Activated CD4-positive, alpha-beta memory T cell treated with anti-CD3 and anti-CD28 coated beads for 36 hours (primary cell): ENCODE measurements at regions not wholly inside any gene's neighbourhood (a gene's known extent, or its start where the extent isn't known, plus 50 kb on each side); places are given as distances from the start of the nearest gene placed in this dataset.

Source experiments
- CTCF ChIA-PET: fragments of 350-600 bp; sonication (Branson Sonifier 250); formaldehyde crosslinking; loops from one replicate; lab custom pipeline; 2021; ENCODE audit warnings: antibody characterized with exemption, inconsistent platforms; lab: Charles Lee
- POLR2A ChIA-PET: fragments of 350-600 bp; sonication (Branson Sonifier 250); formaldehyde crosslinking; loops from one replicate; lab custom pipeline; 2021; ENCODE audit warnings: antibody characterized with exemption; lab: Charles Lee
- DNase-seq: peaks from one replicate; pipeline ENCODE4 v3.0.0-alpha.2; 2020
- H3K27ac Mint-ChIP-seq: one replicate; pipeline ENCODE4 v1.8.0; 2021; ENCODE audit warnings: mixed read lengths
- H3K27me3 Mint-ChIP-seq: one replicate; pipeline ENCODE4 v1.8.0; 2021; ENCODE audit warnings: mixed read lengths
- H3K36me3 Mint-ChIP-seq: one replicate; pipeline ENCODE4 v1.8.0; 2021; ENCODE audit warnings: mixed read lengths
- H3K4me1 Mint-ChIP-seq: one replicate; pipeline ENCODE4 v1.8.0; 2021; ENCODE audit warnings: low read depth, mixed read lengths
- H3K4me3 Mint-ChIP-seq: one replicate; pipeline ENCODE4 v1.8.0; 2021; ENCODE audit warnings: mild to moderate bottlenecking, mixed read lengths
- H3K9me3 Mint-ChIP-seq: one replicate; pipeline ENCODE4 v1.8.0; 2021; ENCODE audit warnings: mixed read lengths
- intact Hi-C: fragments of 100-400 bp; cut with micrococcal nuclease; formaldehyde crosslinking; loops from one replicate; pipeline ENCODE4 v1.15.1; 2023

DNA sequence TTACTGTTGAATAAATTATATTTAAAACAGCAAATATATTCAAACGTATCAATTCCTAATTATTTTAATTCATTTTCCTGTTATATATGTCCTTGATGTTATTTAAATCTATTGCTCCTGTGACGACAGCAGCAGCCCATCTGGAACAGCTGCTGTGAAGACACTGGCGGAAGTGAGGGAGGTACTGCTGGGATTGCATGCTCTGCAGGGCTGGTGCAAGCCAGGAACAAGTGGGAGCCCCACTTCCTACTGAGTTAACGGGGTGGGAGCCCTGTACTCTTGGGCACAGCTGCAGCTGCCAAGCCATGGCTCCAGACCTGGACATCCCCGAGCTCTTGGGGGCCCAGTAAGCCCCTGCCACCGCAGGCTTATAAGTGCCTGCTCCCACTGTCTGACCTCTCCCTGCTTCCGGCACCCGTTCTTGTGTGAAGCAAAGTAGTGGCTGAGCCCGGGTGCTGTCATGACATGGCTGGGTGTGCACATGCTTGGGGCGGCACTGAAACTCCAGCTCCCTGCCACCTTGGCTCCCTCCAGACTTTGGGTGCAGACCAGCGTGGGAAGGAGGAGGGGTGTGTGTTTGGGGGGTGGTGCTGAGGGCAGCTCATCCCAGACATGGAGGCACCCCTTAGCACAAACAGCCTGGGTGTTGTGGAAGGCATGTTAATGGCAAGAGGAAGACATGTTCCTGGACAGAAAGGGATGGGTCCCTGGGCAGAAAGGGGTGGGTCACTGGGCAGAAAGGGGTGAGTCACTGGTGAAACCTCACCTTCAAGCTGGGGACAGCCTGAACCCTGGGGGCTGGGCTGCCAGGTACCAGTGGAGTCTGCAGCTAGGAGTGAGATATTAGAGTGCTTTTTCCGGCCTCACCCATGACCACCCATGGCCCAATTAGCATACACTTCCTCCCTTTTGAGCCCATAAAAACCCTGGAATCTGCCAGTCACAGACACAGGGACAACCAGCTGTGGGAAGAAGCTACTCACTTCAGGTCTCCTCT, 1981.3 kb upstream of the IGFBP7 start:
- CTCF ChIA-PET = no interaction called here
- intact Hi-C loops = no loop called here
- no peaks in the 10 kb centered on the region for H3K36me3 Mint-ChIP-seq
- no peaks in the 10 kb centered on the region for H3K27me3 Mint-ChIP-seq
- H3K27ac Mint-ChIP-seq = no peak overlapping the region
- H3K9me3 Mint-ChIP-seq = peaks cover 13% of the 10 kb centered on the region
- DNase-seq = no peak
- POLR2A ChIA-PET = no interaction called here
- no peaks in the 10 kb centered on the region for H3K4me1 Mint-ChIP-seq
- H3K4me3 Mint-ChIP-seq = no peak overlapping the region

DNA sequence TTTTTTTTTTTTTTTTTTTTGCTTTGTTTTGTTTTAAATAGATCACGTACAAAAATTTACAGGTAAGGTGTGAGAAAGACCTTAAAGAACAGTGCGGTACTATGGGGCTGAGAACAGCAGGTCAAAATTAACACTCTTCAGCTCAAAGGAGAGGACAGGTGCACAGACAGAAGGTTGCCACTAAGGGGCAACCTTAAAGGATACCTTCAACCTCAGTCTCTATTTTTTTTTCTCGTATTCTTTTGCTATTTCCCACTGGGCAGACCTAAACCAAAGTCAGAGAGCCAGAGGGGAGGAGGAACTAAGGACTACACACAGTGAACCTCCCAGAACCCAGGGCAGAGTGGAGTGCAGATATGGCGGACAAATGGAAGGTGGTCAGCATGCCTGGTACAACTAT, 1984.3 kb upstream of the IGFBP7 start:
- intact Hi-C loops = no loop called here
- H3K4me3 Mint-ChIP-seq = no peak overlapping the region
- CTCF ChIA-PET = no interaction called here
- no peak overlapping the region for H3K27ac Mint-ChIP-seq
- no peaks in the 10 kb centered on the region for H3K4me1 Mint-ChIP-seq
- no peaks in the 10 kb centered on the region for H3K36me3 Mint-ChIP-seq
- H3K27me3 Mint-ChIP-seq = no peaks in the 10 kb centered on the region
- H3K9me3 Mint-ChIP-seq = peaks cover 14% of the 10 kb centered on the region
- DNase-seq = no peak
- POLR2A ChIA-PET = no interaction called here

DNA sequence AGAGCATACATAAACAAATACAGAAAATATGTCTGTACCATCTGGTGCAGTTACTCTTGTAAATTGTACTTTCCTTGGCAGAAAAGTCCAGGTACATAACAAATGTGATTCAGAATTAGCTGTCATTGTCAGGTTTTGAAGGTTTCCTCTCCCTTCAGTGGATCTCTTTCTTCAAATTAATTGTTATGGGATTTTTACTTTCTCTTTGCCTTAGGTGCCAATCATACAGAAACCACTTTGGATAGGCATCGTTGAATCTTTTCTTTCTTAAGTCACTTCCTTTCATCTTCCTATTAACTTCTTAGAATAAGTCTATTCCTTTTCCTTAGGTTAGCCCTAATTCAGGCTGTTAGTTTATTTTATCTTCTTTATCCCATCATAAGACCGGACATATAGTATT, 1992.1 kb upstream of the IGFBP7 start:
- CTCF ChIA-PET = no interaction called here
- Mint-ChIP-seq H3K36me3 (no peaks in the 10 kb centered on the region), H3K4me1 (no peaks in the 10 kb centered on the region), H3K27me3 (no peaks in the 10 kb centered on the region), H3K27ac (no peak overlapping the region), H3K9me3 (peaks cover 8% of the 10 kb centered on the region), H3K4me3 (no peak overlapping the region)
- intact Hi-C loops = no loop called here
- POLR2A ChIA-PET = no interaction called here
- DNase-seq = no peak

DNA sequence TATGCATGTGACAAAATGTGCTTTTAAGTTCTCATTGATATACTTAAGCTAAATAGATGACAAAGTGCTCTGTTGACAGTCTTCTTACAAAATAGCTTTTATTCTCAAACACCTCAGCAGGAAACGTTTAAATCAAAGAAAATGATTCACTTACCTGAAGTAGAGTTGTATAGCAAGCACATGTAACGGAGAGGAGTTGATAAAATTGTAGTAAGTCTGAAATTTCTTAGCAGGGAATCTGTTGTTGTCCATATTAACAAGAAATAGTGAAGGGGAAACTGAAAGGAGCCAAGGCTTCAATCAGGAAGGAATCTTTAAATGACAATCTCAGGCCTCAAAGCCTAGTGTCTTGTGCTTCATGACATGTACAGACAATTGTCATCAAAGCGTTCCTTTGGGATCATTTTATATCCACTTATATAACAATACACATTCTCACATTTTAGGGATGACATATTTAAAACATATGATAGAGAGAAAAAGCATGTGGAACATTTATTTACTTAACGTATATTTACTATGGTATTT, 2010.2 kb upstream of the IGFBP7 start:
- Mint-ChIP-seq H3K9me3 (peaks cover 9% of the 10 kb centered on the region), H3K4me1 (no peaks in the 10 kb centered on the region), H3K27ac (no peak overlapping the region), H3K27me3 (no peaks in the 10 kb centered on the region), H3K36me3 (no peaks in the 10 kb centered on the region), H3K4me3 (no peak overlapping the region)
- POLR2A ChIA-PET = no interaction called here
- CTCF ChIA-PET = no interaction called here
- intact Hi-C loops = no loop called here
- DNase-seq = no peak

DNA sequence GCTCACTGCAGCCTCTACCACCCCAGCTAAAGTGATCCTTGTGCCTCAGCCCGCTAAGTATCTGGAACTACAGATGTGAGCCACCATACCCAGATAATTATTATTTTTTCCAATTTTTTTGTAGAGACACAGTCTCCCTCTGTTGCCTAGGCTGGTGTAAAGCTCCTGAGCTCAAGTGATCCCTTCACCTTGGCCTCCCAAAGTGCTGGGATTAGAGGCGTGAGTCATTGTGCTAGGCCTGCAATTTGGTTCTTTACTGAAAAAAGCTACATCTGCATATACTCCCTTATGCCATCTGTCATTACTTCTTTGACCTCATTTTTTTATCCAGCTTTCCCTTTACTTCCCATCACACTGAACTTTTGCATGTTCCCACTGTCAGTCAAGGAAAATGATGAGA, 2012.4 kb upstream of the IGFBP7 start:
- ChIA-PET CTCF (no interaction called here), POLR2A (no interaction called here)
- Mint-ChIP-seq H3K36me3 (no peaks in the 10 kb centered on the region), H3K27me3 (no peaks in the 10 kb centered on the region), H3K4me3 (no peak overlapping the region), H3K9me3 (peaks cover 3% of the 10 kb centered on the region), H3K4me1 (no peaks in the 10 kb centered on the region), H3K27ac (no peak overlapping the region)
- no peak for DNase-seq
- intact Hi-C loops = no loop called here

DNA sequence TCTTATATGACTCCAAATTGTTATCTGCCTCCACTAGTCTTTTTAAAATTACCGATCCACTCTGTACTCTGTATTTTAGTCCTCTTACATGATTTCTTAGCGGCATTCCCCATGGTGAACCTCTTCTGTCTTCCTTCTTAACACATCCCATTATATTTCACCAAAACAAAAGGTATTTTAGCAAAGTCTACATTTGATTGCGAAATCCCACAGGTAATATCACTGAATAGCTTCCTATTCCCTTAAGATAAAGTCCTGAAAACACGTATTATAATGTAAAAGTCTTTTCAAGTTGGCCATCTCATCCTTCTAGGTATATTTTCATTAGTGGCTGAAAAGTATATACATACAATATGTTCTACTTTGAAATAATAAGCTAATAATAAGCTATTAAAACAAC, 2016.0 kb upstream of the IGFBP7 start:
- intact Hi-C loops = no loop called here

DNA sequence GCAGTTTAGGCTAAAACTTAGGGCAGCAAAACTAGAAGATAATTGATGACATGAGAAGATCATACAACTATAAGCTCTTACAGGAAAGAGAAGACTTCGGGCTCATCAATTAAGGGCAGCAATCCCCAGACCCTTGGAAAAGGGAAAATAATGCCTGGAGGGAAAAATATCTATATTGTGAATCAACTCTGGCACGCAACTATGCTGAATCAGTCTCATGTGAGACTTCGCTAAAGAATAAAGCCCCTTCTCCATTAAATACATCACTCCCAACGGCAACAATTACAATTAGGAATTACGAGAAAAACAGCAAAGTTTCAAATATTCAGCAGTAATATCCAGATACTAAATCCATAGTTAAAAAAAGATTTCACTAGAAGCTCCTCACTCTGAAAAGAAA, 2016.8 kb upstream of the IGFBP7 start:
- intact Hi-C loops = no loop called here
- no peak overlapping the region for H3K27ac Mint-ChIP-seq
- DNase-seq = no peak
- H3K4me3 Mint-ChIP-seq = no peak overlapping the region
- H3K27me3 Mint-ChIP-seq = no peaks in the 10 kb centered on the region
- ChIA-PET POLR2A (no interaction called here), CTCF (no interaction called here)
- peaks cover 8% of the 10 kb centered on the region for H3K9me3 Mint-ChIP-seq
- H3K4me1 Mint-ChIP-seq = no peaks in the 10 kb centered on the region
- H3K36me3 Mint-ChIP-seq = no peaks in the 10 kb centered on the region

More for the DNA sequence above, 2016.0 kb upstream of the IGFBP7 start:
- H3K4me1 Mint-ChIP-seq = no peaks in the 10 kb centered on the region
- CTCF ChIA-PET = no interaction called here
- H3K27ac Mint-ChIP-seq = no peak overlapping the region
- peaks cover 5% of the 10 kb centered on the region for H3K9me3 Mint-ChIP-seq
- POLR2A ChIA-PET = no interaction called here
- no peak overlapping the region for H3K4me3 Mint-ChIP-seq
- H3K36me3 Mint-ChIP-seq = no peaks in the 10 kb centered on the region
- DNase-seq = no peak
- no peaks in the 10 kb centered on the region for H3K27me3 Mint-ChIP-seq

DNA sequence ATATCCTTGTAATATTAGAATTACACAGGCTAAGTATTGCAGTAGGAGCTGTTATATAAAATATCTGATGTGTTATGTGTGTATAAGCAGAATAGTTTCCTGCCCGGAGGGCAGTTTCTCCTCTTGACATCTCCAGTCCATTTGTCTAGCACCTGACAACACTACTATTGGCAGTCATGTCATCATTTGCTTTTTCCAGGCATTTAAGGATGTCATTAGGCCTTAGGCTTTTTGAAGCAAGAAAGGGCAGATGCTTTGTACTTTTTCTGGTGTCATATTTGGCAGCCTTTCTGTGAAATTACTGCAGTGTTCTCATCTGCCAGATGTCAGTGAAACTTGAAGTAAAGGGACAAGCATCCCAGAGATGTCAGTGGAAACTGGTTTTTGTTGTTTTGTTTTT, 2017.6 kb upstream of the IGFBP7 start:
- ChIA-PET CTCF (no interaction called here), POLR2A (no interaction called here)
- H3K27ac Mint-ChIP-seq = no peak overlapping the region
- peaks cover 8% of the 10 kb centered on the region for H3K9me3 Mint-ChIP-seq
- no peaks in the 10 kb centered on the region for H3K27me3 Mint-ChIP-seq
- intact Hi-C loops = no loop called here
- no peak for DNase-seq
- no peaks in the 10 kb centered on the region for H3K4me1 Mint-ChIP-seq
- H3K4me3 Mint-ChIP-seq = no peak overlapping the region
- H3K36me3 Mint-ChIP-seq = no peaks in the 10 kb centered on the region

DNA sequence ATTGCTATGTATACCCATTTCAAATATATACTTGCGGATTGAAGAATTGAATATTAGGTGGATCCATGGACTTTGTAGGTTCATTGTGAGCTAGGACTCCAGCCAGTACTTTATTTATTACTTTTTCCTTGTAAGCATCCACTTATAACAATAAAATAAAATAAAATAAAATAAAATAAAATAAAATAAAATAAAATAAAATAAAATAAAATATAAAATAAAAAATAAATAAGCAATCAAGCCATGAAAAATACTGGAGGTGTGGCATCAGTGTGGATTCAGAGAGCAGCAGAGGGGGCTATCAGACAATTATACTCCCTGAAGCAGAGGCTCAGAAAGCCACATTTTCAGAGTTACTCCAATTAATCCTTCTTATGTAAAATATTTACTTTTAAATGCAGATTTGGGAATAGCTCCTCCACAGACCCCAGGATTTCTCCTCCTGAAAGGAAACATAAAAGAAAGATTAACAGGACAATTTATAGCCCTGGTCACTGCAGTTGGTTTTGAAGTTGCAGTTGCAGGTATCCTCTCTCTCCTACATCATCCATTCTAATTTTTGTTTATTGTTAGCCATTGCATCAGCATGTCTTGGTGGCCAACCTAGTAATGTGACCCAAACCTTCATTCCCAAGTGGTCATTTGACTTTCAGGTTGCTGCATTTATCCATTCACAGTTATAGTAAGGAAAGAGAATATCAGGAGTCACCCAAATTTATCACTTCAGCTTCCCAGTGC, 2025.2 kb upstream of the IGFBP7 start:
- CTCF ChIA-PET = no interaction called here
- POLR2A ChIA-PET = no interaction called here
- no peaks in the 10 kb centered on the region for H3K36me3 Mint-ChIP-seq
- no peak for DNase-seq
- H3K4me1 Mint-ChIP-seq = no peaks in the 10 kb centered on the region
- H3K27me3 Mint-ChIP-seq = no peaks in the 10 kb centered on the region
- H3K27ac Mint-ChIP-seq = no peak overlapping the region
- intact Hi-C loops = no loop called here
- H3K9me3 Mint-ChIP-seq = peaks cover 19% of the 10 kb centered on the region
- H3K4me3 Mint-ChIP-seq = no peak overlapping the region

DNA sequence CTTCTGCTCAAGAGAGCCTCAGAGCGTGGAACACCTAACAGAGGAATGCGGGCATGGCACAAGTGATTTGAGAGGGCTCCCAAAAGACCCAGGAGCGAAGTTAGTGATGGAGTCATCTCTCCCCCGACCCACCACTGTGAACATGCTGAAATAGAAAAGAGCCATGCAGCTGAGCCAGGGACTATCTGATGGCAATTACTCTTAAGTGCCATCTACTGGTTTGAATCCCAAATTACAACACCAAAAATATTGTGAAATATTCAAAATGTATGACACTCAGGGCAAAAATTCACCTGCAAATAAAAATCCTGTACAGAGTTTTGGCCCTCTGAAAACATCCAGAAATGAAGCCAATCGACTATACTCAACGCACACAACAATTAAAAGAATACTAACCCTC, 2038.9 kb upstream of the ADGRL3 start:
- intact Hi-C loops = no loop called here
- Mint-ChIP-seq H3K27me3 (no peaks in the 10 kb centered on the region), H3K4me1 (no peaks in the 10 kb centered on the region), H3K4me3 (no peak overlapping the region), H3K27ac (no peak overlapping the region), H3K9me3 (peaks cover 22% of the 10 kb centered on the region), H3K36me3 (no peaks in the 10 kb centered on the region)
- DNase-seq = no peak
- ChIA-PET CTCF (no interaction called here), POLR2A (no interaction called here)

DNA sequence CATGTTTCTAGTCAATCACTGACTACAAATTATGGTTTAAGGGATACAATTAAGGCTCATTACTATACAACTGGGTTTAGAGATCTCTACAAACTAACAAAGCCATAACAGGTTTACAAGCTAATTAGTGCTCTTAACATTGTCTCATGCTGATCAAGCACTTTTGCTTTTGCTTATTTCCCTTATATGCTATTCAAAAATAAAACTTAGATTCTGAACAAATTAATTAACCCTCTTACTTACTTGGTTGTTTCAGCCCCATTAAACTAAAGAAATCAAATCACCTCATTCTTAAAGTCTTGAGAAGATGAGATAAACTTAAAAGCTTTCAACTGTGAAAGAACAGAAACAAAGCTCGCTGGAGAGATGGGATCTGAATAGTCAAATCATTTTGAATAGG, 2024.5 kb upstream of the ADGRL3 start:
- Mint-ChIP-seq H3K36me3 (no peaks in the 10 kb centered on the region), H3K4me1 (no peaks in the 10 kb centered on the region), H3K27me3 (no peaks in the 10 kb centered on the region), H3K4me3 (no peak overlapping the region), H3K27ac (no peak overlapping the region), H3K9me3 (peaks cover 13% of the 10 kb centered on the region)
- intact Hi-C loops = no loop called here
- no peak for DNase-seq
- ChIA-PET POLR2A (no interaction called here), CTCF (no interaction called here)

DNA sequence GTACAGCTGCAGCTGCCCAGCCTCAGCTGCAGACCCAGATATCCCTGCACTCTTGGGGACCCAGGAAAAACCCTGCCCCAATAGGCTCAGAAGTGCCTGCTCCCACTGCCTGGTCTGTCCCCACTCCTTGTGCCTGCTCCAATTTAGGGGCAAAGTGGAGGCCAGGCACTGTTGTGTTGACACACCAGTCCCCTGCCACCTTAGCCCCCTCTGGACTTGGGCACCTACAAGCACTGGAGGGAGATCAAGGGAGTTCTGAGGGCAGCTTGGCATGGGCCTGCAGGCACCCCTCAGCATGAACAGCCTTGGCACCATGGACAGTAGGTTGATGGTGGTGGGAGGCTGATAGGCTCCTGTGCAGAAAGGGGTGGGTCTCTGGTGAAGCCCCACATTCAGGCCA, 2020.8 kb upstream of the ADGRL3 start:
- POLR2A ChIA-PET = no interaction called here
- Mint-ChIP-seq H3K27ac (no peak overlapping the region), H3K9me3 (peaks cover 9% of the 10 kb centered on the region), H3K36me3 (no peaks in the 10 kb centered on the region), H3K4me1 (no peaks in the 10 kb centered on the region), H3K4me3 (no peak overlapping the region), H3K27me3 (no peaks in the 10 kb centered on the region)
- intact Hi-C loops = no loop called here
- CTCF ChIA-PET = no interaction called here
- no peak for DNase-seq
